ENCODE measurements at regions not wholly inside any gene's neighbourhood (a gene's known extent, or its start where the extent isn't known, plus 50 kb on each side); places are given as distances from the start of the nearest gene placed in this dataset.
"Not testable (repeated sequence)": the region's sequence is repeated elsewhere in the genome, so short reads cannot be mapped to it uniquely, and the experiment has no call there.

- not testable (repeated sequence) for H3K4me1 ChIP-seq; H3K4me2 ChIP-seq; H3K27ac ChIP-seq; H3K36me3 ChIP-seq; H4K20me1 ChIP-seq; H3K27me3 ChIP-seq; H3K9ac ChIP-seq; H3K4me3 ChIP-seq; H3K9me3 ChIP-seq (replicated peaks in 1 of 11)
Measured at GRCh38 chr21:5013455-5014304, 5507.7 kb upstream of the TPTE start.

- not testable (repeated sequence) for H3K4me1 ChIP-seq; H3K27me3 ChIP-seq; H3K9ac ChIP-seq; H3K9me3 ChIP-seq (replicated peaks in 1 of 11); H3K27ac ChIP-seq; H3K36me3 ChIP-seq; H4K20me1 ChIP-seq; H3K4me3 ChIP-seq; H3K4me2 ChIP-seq
Measured at GRCh38 chr21:5015187-5015586, 5506.2 kb upstream of the TPTE start.

- not testable (repeated sequence) for H3K36me3 ChIP-seq; H3K27me3 ChIP-seq; H4K20me1 ChIP-seq; H3K9me3 ChIP-seq (replicated peaks in 1 of 11); H3K4me3 ChIP-seq; H3K4me1 ChIP-seq; H3K27ac ChIP-seq; H3K4me2 ChIP-seq; H3K9ac ChIP-seq
Measured at GRCh38 chr21:5019120-5019519, 5502.3 kb upstream of the TPTE start.

DNA sequence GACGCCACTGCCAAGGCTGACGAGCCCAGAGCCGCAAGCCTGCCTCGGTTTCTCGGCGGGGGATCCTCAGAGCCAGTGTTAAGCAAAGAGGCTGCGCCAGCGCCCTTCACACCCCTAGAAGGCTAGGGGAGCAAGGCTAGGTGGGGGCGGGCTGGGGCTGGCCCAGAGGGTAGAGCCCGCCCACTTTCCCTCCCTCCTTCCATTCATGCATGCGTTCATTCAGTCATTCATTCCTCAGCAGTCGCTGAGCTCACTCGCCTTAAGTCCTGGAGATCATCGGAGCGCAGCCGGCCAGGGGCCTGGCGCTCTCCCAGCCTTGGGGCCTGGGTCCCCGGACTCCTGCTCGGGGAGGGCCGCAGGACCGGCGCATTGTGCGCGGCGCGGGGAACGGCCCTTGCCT lies 5499.6 kb upstream of the TPTE start:
- H3K27ac ChIP-seq; H3K27me3 ChIP-seq; H3K4me1 ChIP-seq; H4K20me1 ChIP-seq; H3K9me3 ChIP-seq (replicated peaks in 1 of 11); H3K4me3 ChIP-seq; H3K9ac ChIP-seq; H3K4me2 ChIP-seq; H3K36me3 ChIP-seq: not testable (repeated sequence)

- H3K4me2 ChIP-seq; H4K20me1 ChIP-seq; H3K9me3 ChIP-seq (replicated peaks in 1 of 11); H3K36me3 ChIP-seq; H3K27me3 ChIP-seq; H3K27ac ChIP-seq; H3K4me3 ChIP-seq; H3K9ac ChIP-seq; H3K4me1 ChIP-seq: not testable (repeated sequence)
Measured at GRCh38 chr21:5022254-5022653, 5499.1 kb upstream of the TPTE start.

GRCh38 chr21:5022748-5023147 lies 5498.6 kb upstream of the TPTE start:
- not testable (repeated sequence) for H4K20me1 ChIP-seq; H3K27me3 ChIP-seq; H3K4me1 ChIP-seq; H3K27ac ChIP-seq; H3K36me3 ChIP-seq; H3K4me2 ChIP-seq; H3K9ac ChIP-seq; H3K9me3 ChIP-seq (replicated peaks in 1 of 11); H3K4me3 ChIP-seq

GRCh38 chr21:5035147-5035546 lies 5486.2 kb upstream of the TPTE start:
- H4K20me1 ChIP-seq; H3K4me3 ChIP-seq; H3K4me1 ChIP-seq; H3K27me3 ChIP-seq; H3K9me3 ChIP-seq (replicated peaks in 1 of 11); H3K27ac ChIP-seq; H3K9ac ChIP-seq; H3K36me3 ChIP-seq; H3K4me2 ChIP-seq: not testable (repeated sequence)

- H3K9ac ChIP-seq; H4K20me1 ChIP-seq; H3K4me2 ChIP-seq; H3K4me1 ChIP-seq; H3K27ac ChIP-seq; H3K36me3 ChIP-seq; H3K27me3 ChIP-seq; H3K4me3 ChIP-seq; H3K9me3 ChIP-seq (replicated peaks in 1 of 11): not testable (repeated sequence)
Measured at GRCh38 chr21:5035587-5035986, 5485.8 kb upstream of the TPTE start.

GRCh38 chr21:5037606-5038331 lies 5483.6 kb upstream of the TPTE start:
- H3K4me3 ChIP-seq; H4K20me1 ChIP-seq; H3K4me1 ChIP-seq; H3K27ac ChIP-seq; H3K27me3 ChIP-seq; H3K36me3 ChIP-seq; H3K9ac ChIP-seq; H3K4me2 ChIP-seq; H3K9me3 ChIP-seq (replicated peaks in 1 of 11): not testable (repeated sequence)

- H3K4me2 ChIP-seq: not testable (repeated sequence)
Measured at GRCh38 chr21:5039926-5040325, 5481.5 kb upstream of the TPTE start.

GRCh38 chr21:5042583-5042982 lies 5478.8 kb upstream of the TPTE start:
- not testable (repeated sequence) for H3K4me2 ChIP-seq; H3K4me1 ChIP-seq; H3K4me3 ChIP-seq; H3K9me3 ChIP-seq (replicated peaks in 1 of 11); H3K9ac ChIP-seq; H3K36me3 ChIP-seq; H4K20me1 ChIP-seq; H3K27me3 ChIP-seq; H3K27ac ChIP-seq

More at GRCh38 chr21:5039926-5040325, 5481.5 kb upstream of the TPTE start:
- not testable (repeated sequence) for H3K36me3 ChIP-seq; H3K27me3 ChIP-seq; H3K27ac ChIP-seq; H4K20me1 ChIP-seq; H3K4me3 ChIP-seq; H3K4me1 ChIP-seq; H3K9me3 ChIP-seq (replicated peaks in 1 of 11); H3K9ac ChIP-seq

DNA sequence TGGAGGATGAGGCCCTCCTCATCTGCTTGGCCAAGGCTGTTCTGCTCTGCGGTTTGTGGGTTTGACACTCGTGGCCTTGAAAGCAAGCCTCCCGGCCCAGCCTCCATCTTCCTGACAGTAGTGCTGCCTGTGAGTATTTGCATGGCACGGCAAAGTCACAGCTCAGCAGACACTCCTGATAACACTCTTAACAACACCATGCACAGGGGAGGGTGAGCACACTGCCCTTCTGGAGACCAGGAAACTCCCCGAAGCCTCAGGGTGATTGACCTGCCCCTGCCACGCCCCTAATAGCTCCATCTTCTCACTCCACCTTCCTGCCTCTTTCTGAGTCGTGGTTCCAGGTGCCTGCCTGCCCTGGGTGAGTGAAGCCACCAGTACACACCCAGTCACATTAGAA lies 5476.6 kb upstream of the TPTE start:
- not testable (repeated sequence) for H3K27me3 ChIP-seq; H3K4me3 ChIP-seq; H3K9ac ChIP-seq; H3K27ac ChIP-seq; H3K9me3 ChIP-seq (replicated peaks in 1 of 11); H3K4me1 ChIP-seq; H3K4me2 ChIP-seq; H3K36me3 ChIP-seq; H4K20me1 ChIP-seq

GRCh38 chr21:5051303-5052018 lies 5469.9 kb upstream of the TPTE start:
- not testable (repeated sequence) for H3K27me3 ChIP-seq; H3K27ac ChIP-seq; H3K4me1 ChIP-seq; H3K9me3 ChIP-seq (replicated peaks in 1 of 11); H3K4me3 ChIP-seq; H3K9ac ChIP-seq; H3K36me3 ChIP-seq; H4K20me1 ChIP-seq; H3K4me2 ChIP-seq
